ENCODE measurements at regions not wholly inside any gene's neighbourhood (a gene's known extent, or its start where the extent isn't known, plus 50 kb on each side); places are given as distances from the start of the nearest gene placed in this dataset.

- DNase-seq (ENCODE audit: low read depth), result no peak
Observed at GRCh38 chr16:64648282-64648681, 473.6 kb downstream of the CDH11 start.

DNA sequence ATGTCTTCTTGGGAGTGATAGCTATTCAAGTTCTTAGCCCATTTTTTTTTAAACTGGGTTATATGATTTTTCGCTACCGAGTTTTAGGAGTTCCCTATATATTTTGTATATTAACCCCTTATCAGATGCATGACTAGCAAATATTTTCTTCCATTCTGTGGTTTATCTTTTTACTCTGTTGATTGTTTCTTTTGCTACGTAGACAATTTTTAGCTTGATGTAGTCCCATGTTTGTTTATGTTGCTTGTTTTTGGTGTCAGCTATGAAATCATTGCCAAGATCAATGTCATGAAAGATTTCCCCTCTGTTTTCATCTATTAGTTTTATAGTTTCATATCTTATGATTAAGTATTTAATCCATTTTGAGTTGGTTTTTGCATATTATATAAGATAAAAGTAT, 480.5 kb downstream of the CDH11 start:
- no peak for DNase-seq (ENCODE audit: low read depth)

GRCh38 chr16:64638766-64639165, 483.1 kb downstream of the CDH11 start:
- DNase-seq (ENCODE audit: low read depth), result no peak

DNA sequence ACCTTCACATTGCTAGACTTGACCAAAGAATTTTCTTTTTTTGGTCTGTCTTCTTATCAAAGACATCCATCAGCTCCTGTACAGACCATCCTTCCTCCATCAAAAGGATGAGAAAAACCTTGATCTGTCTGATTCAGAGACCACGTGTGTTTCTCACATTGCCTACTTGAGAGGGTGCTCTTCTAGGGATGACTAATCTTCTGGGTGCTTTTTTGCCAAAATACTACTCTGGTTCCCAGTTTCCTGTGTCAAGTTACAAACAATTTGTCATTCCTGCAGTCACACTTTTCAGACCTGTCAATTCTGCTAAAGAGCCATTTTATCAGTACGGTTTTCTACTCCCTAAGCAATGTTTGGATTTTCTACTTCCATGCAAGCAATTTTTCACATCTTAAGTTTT, 492.2 kb downstream of the CDH11 start:
- DNase-seq (ENCODE audit: low read depth), result peak; percentile 1

- no peak for DNase-seq (ENCODE audit: low read depth)
Observed at GRCh38 chr16:64627781-64628180, 494.1 kb downstream of the CDH11 start.

DNA sequence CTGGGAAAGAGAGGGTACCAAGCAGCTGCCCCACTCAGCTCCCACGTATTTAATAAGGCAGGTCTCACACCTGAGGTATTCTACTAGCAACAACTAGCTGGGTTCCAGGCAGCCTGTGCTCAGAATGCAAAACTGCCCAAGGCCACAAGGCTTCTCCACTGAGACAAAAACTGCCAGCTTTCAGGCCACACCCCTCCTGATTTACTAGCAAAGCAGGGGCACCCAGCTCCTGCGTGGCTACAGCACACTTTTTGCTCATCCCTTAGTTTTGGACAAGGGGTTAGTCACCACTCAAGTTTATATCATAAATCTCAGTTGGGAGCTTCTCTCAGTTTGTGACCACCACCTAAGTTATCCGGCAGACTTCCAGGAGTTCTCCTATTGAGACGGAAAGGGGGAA, 494.6 kb downstream of the CDH11 start:
- peak; percentile 1 for DNase-seq (ENCODE audit: low read depth)

GRCh38 chr16:64626776-64627175, 495.1 kb downstream of the CDH11 start:
- DNase-seq (ENCODE audit: low read depth), result no peak

GRCh38 chr16:64621616-64622015, 500.2 kb downstream of the CDH11 start:
- no peak for DNase-seq (ENCODE audit: low read depth)

GRCh38 chr16:64617836-64618476, 503.9 kb downstream of the CDH11 start:
- DNase-seq (ENCODE audit: low read depth), result no peak

- no peak for DNase-seq (ENCODE audit: low read depth)
Observed at GRCh38 chr16:64615630-64616280, 506.1 kb downstream of the CDH11 start.

GRCh38 chr16:64596196-64596595, 525.7 kb downstream of the CDH11 start:
- DNase-seq (ENCODE audit: low read depth), result no peak

- peak; percentile 69 for DNase-seq (ENCODE audit: low read depth)
Observed at GRCh38 chr16:64590513-64590912, 531.4 kb downstream of the CDH11 start.

- peak; percentile 86 for DNase-seq (ENCODE audit: low read depth)
Observed at GRCh38 chr16:64589836-64590235, 532.0 kb downstream of the CDH11 start.

GRCh38 chr16:64586781-64587180, 535.1 kb downstream of the CDH11 start:
- DNase-seq (ENCODE audit: low read depth), result no peak

GRCh38 chr16:64585367-64585766, 536.5 kb downstream of the CDH11 start:
- no peak for DNase-seq (ENCODE audit: low read depth)

GRCh38 chr16:64580558-64580957, 541.3 kb downstream of the CDH11 start:
- DNase-seq (ENCODE audit: low read depth), result no peak

DNA sequence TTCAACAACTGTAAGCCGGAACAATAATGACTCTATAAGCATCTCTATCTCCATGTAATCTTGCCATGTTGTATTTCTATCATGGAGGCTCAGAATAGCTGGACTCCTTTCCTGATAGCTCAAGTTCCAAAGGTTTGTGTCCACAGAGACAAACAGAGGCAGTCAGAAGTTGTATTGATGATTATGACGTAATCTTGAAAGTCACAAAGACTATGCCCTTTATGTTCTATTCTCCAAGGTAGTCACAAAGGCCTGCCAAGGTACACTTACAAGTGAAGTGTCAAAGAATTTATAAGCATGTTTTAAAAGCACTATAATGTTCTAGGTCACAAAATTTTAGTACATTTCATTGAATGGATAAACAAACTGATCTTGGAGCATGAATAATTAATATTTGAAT, 542.2 kb downstream of the CDH11 start:
- no peak for DNase-seq (ENCODE audit: low read depth)

DNA sequence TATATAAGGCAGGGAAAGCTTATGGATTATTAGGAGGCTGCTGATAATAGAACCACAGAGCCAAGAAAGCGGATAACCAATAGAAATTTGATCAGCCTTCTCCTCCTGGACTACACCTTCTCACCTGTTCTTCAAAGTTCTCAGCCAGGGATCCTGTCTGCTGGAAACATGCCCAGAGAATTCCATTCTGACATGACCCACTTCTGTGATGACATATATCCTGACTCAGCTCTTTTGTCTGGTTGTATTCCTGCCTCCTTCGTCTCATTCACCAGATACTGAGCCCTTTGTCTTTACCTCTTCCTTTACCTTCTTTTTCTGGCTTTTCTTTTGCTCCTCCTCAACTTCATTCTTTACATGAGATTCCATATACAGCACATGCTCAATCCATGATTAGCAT, 576.1 kb downstream of the CDH11 start:
- DNase-seq (ENCODE audit: low read depth), result peak; percentile 2

GRCh38 chr16:64544859-64545258, 577.0 kb downstream of the CDH11 start:
- DNase-seq (ENCODE audit: low read depth), result no peak

- no peak for DNase-seq (ENCODE audit: low read depth)
Observed at GRCh38 chr16:64543441-64543840, 578.4 kb downstream of the CDH11 start.

DNA sequence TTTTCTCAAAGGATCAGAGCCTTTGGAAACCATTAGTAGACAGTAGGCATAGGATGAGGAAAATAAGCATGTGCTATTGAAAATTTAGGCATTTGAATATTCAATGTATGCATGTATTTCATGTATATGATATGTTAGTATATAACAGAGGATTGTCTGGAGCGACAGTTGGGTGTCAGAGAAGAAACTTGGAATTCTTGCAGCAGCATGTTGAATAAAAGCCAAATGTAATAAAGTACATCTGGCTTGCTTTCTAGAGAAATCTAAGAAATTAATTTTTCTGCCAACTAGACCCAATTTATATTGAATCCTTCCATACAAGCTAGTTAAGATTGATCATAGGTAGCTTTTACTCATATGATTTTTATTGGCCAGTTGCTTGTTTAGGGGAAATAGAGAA, 578.8 kb downstream of the CDH11 start:
- no peak for DNase-seq (ENCODE audit: low read depth)

DNA sequence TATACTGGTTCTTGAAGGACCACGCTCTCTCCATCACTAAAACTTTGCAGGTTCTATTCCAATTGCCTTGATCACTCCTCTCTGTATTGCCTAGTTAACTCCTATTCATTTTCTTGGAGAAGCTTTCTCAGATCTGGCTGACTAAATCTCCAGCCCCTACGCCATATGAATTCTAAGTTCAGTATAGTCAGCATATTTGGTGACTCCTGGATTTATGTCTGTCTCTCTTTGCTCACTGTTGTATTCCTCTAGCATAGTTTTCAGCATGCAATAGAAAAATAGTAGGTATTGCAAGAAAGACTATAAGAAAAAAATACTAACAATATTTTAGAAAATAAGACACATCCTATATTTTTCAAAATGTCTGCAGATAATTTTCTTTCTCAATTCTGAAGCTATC, 579.7 kb downstream of the CDH11 start:
- no peak for DNase-seq (ENCODE audit: low read depth)

DNA sequence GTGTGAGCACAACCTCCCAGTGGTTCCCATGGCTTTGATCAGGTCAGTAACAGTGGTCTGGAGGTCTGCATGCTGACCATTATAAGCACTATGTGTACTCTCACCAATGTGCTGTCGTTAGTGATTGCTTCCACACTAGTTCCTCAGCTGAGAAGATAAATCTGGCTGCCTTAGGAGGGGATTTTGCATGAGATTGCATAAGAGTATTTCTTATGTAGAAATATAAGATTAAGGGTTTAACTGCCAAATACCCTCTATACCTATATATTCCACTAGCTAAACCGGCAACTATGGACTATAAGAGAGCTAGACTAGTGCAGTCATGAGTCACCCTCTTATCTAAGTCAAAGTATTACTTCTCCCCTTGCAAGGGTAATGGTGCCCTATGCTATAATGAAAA, 580.2 kb downstream of the CDH11 start:
- DNase-seq (ENCODE audit: low read depth), result no peak

- no peak for DNase-seq (ENCODE audit: low read depth)
Observed at GRCh38 chr16:64540434-64540833, 581.4 kb downstream of the CDH11 start.

Data from iris pigment epithelial cell (primary cell).